Middle frontal gyrus (tissue), 1 donor: ENCODE measurements at regions not wholly inside any gene's neighbourhood (a gene's known extent, or its start where the extent isn't known, plus 50 kb on each side); places are given as distances from the start of the nearest gene placed in this dataset.

Source experiments
- DNase-seq: peaks from one replicate; pipeline ENCODE4 v3.0.0-alpha.2; 2015; ENCODE audit warnings: low spot score; ENCODE audit errors: extremely low spot score

- no peak for DNase-seq
Measured at GRCh38 chr11:88404932-88405710, 67.6 kb upstream of the CTSC start.

GRCh38 chr11:88404391-88404790 is 66.9 kb upstream of the CTSC start:
- no peak for DNase-seq

GRCh38 chr11:88402784-88403183 is 65.2 kb upstream of the CTSC start:
- DNase-seq = no peak

DNA sequence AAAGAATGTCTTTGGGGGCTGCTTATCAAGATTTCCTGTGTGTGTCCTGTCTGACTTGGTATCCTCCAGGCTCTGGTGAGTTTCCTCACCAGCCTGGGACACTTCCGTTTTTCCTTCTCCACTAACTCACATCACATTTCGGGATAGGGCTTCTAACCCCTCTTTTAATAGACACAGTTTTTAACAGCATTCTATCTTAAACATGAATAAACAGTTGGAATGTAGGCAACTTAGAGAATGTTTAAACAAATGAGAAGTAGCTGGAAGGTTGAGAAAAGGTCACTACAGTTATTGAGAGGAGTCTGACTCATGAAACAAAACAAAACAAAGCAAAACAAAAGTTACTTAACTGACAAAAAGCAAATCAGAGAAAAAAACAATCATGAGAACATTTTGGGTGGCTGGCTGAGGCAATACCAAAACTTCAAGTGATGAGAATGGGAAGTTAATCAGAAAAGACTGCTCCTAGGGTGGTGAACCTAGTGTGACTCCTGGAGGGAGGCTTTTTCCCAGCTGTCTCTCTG is 64.7 kb upstream of the CTSC start:
- DNase-seq = no peak

DNA sequence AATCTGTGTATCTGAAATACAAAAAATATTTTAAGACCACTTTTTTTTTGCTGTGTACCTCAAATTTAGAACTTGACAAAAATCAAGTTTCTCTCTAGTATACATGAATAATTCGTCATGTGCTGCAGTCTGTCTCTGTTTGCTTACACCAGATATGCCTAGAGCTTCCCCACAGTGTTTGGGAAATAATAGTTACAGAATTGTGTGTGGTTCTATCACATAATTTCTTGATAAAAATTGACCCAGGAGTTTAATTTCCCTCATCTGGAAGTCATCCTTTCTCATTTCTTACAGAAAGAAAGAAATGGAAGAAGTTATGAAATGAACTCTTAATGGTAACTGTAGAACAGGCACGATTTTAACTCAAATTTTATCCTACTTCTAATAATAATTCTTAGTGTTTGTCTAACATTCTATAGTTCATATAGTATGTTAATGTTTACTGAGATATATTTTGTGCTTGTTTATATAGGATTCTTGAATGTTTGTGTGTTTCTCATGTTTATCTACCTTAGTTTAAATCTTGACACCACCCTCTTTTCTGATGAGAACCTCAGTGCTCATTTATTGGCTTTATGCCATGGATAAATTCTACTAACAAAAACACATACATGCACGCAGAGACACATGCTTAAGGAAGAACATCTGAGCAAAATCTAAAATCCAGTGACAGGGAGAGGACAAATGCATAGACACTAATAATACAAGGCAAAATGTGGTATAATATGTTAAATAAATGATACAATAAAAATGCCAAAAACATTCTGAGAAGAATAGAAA is 61.4 kb upstream of the CTSC start:
- DNase-seq = no peak

- DNase-seq = no peak
Measured at GRCh38 chr11:88398372-88398771, 60.8 kb upstream of the CTSC start.

DNA sequence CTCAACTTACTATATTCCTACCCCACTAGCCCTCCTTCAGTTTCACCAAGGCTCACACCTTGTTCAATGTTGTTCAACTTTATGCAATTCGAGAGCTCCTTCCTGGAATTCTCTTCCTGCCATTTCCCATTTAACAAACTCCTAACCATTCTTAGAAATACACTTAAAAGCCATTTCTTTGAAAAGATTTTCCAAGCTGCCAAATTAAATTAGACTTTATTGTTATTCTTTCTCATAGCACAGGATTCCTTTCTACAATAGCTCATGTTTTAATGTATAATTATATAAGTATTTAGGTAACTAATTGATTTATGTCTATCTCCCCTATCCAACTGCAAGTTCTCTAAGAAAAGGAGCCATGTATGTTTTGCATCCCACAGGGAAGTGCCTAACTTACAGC is 52.7 kb upstream of the CTSC start:
- DNase-seq = no peak

DNA sequence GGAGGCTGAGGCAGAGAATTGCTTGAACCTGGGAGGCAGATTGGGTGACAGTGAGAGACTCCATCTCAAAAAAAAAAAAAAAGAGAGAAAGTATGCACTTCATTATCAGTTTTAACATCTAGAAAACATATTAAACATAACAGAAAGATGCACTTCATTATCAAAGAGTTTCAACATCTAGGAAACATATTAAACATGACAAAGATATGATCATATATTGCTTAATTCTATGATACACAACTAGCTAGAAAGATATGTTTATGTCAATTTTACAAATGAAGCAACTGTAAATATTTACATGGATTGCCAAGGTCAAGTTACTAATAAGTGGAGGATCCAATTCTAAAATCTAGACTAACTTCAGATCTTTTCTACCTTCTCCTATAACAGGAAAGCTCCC is 50.4 kb upstream of the CTSC start:
- no peak for DNase-seq
